H9 (cell line): ENCODE measurements at regions not wholly inside any gene's neighbourhood (a gene's known extent, or its start where the extent isn't known, plus 50 kb on each side); places are given as distances from the start of the nearest gene placed in this dataset.

Source experiments
- DNase-seq: peaks from one replicate; pipeline ENCODE4 v3.0.0-alpha.2; 2017
- H2AFZ ChIP-seq: one replicate; pipeline ENCODE4 v1.6.1; 2013; ENCODE audit warnings: mild to moderate bottlenecking, low read length, control low read depth, moderate library complexity
- H2AK5ac ChIP-seq: 2 replicates; pipeline ENCODE4 v1.6.1; 2013; ENCODE audit warnings: low read length, control low read depth, mixed read lengths; ENCODE audit not compliant: insufficient read length
- H2BK120ac ChIP-seq: one replicate; pipeline ENCODE4 v1.6.1; 2013; ENCODE audit warnings: low read depth, mild to moderate bottlenecking, low read length, control low read depth, inconsistent platforms; ENCODE audit not compliant: poor library complexity, severe bottlenecking
- H2BK12ac ChIP-seq: 2 replicates; pipeline ENCODE4 v1.6.1; 2013; ENCODE audit warnings: low read length, control low read depth, mixed read lengths, low read depth; ENCODE audit not compliant: insufficient read length
- H2BK15ac ChIP-seq: 2 replicates; pipeline ENCODE4 v1.6.1; 2013; ENCODE audit warnings: low read depth, low read length, control low read depth
- H2BK20ac ChIP-seq: one replicate; pipeline ENCODE4 v1.6.1; 2013; ENCODE audit warnings: low read depth, mild to moderate bottlenecking, low read length, control low read depth, inconsistent platforms; ENCODE audit not compliant: poor library complexity, severe bottlenecking
- H2BK5ac ChIP-seq: 2 replicates; pipeline ENCODE4 v1.6.1; 2013; ENCODE audit warnings: low read length, control low read depth, mixed read lengths; ENCODE audit not compliant: insufficient read length
- H3K14ac ChIP-seq: 2 replicates; pipeline ENCODE4 v1.6.1; 2013; ENCODE audit warnings: low read length, control low read depth; ENCODE audit not compliant: insufficient read depth
- H3K18ac ChIP-seq: 2 replicates; pipeline ENCODE4 v1.6.1; 2013; ENCODE audit warnings: low read depth, mild to moderate bottlenecking, mixed read lengths, low read length, control low read depth; ENCODE audit not compliant: insufficient read length
- H3K23ac ChIP-seq: 2 replicates; pipeline ENCODE4 v1.6.1; 2013; ENCODE audit warnings: low read length, control low read depth, mixed read lengths, low read depth; ENCODE audit not compliant: insufficient read length
- H3K23me2 ChIP-seq: 2 replicates; pipeline ENCODE4 v1.6.1; 2013; ENCODE audit warnings: low read depth, mild to moderate bottlenecking, mixed read lengths, low read length, control low read depth; ENCODE audit not compliant: insufficient read length, poor library complexity, severe bottlenecking
- H3K27ac ChIP-seq: 2 replicates; pipeline ENCODE4 v1.5.1; 2013; ENCODE audit warnings: low read length, control low read depth, mixed read lengths, low read depth; ENCODE audit not compliant: insufficient read length
- H3K27me3 ChIP-seq: 2 replicates; pipeline ENCODE4 v1.6.1; 2013; ENCODE audit warnings: low read length, control low read depth, inconsistent platforms; ENCODE audit not compliant: insufficient read depth
- H3K4ac ChIP-seq: 2 replicates; pipeline ENCODE4 v1.6.1; 2013; ENCODE audit warnings: low read depth, mild to moderate bottlenecking, control low read depth, inconsistent platforms, low read length, moderate library complexity
- H3K4me1 ChIP-seq: 2 replicates; pipeline ENCODE4 v1.6.1; 2013; ENCODE audit warnings: low read length, control low read depth, inconsistent platforms; ENCODE audit not compliant: insufficient read depth
- H3K4me2 ChIP-seq: 2 replicates; pipeline ENCODE4 v1.6.1; 2013; ENCODE audit warnings: low read length, control low read depth, mixed read lengths; ENCODE audit not compliant: insufficient read length, insufficient read depth
- H3K56ac ChIP-seq: 2 replicates; pipeline ENCODE4 v1.6.1; 2013; ENCODE audit warnings: low read depth, mild to moderate bottlenecking, mixed read lengths, low read length, control low read depth; ENCODE audit not compliant: insufficient read length
- H3K79me1 ChIP-seq: 2 replicates; pipeline ENCODE4 v1.6.1; 2013; ENCODE audit warnings: low read depth, mild to moderate bottlenecking, moderate library complexity, low read length, control low read depth, inconsistent platforms; ENCODE audit not compliant: insufficient read depth, poor library complexity, severe bottlenecking
- H3K79me2 ChIP-seq: 2 replicates; pipeline ENCODE4 v1.6.1; 2013; ENCODE audit warnings: low read length, control low read depth, inconsistent platforms; ENCODE audit not compliant: insufficient read depth
- H3K9ac ChIP-seq: 2 replicates; pipeline ENCODE4 v1.6.1; 2013; ENCODE audit warnings: low read length, control low read depth, mixed read lengths; ENCODE audit not compliant: insufficient read length; ENCODE audit errors: extremely low read depth
- H3K9me3 ChIP-seq: one replicate; pipeline ENCODE4 v1.6.1; 2013; ENCODE audit warnings: low read depth, low read length, inconsistent platforms; ENCODE audit not compliant: control insufficient read depth
- H3T11ph ChIP-seq: one replicate; pipeline ENCODE4 v1.6.1; 2013; ENCODE audit warnings: mild to moderate bottlenecking, low read length, control low read depth, inconsistent platforms
- H4K20me1 ChIP-seq: one replicate; pipeline ENCODE4 v1.6.1; 2013; ENCODE audit not compliant: control insufficient read depth, insufficient read length, insufficient read depth
- H4K5ac ChIP-seq: 2 replicates; pipeline ENCODE4 v1.6.1; 2013; ENCODE audit warnings: low read depth, mild to moderate bottlenecking, mixed read lengths, low read length, control low read depth; ENCODE audit not compliant: insufficient read length
- H4K8ac ChIP-seq: replicated peaks from 2 replicates; pipeline ENCODE4 v1.6.1; 2013; ENCODE audit warnings: low read length, control low read depth, mixed read lengths, low read depth; ENCODE audit not compliant: insufficient read length
- H4K91ac ChIP-seq: 2 replicates; pipeline ENCODE4 v1.6.1; 2013; ENCODE audit warnings: low read depth, mild to moderate bottlenecking, moderate library complexity, mixed read lengths, low read length, control low read depth; ENCODE audit not compliant: insufficient read length
- H3K27ac Mint-ChIP-seq, 3 experiments: 2 replicates in 2 of 3; 3 replicates in 1 of 3; pipeline ENCODE4 v1.8.0; 2020 to 2021; ENCODE audit warnings: mixed read lengths in 3 of 3, mild to moderate bottlenecking in 1 of 3, moderate library complexity in 1 of 3
- H3K27me3 Mint-ChIP-seq: 2 replicates; pipeline ENCODE4 v1.8.0; 2021; ENCODE audit warnings: low read depth, mild to moderate bottlenecking, moderate library complexity, mixed read lengths
- H3K36me3 Mint-ChIP-seq, 3 experiments: 2 replicates in 2 of 3; 3 replicates in 1 of 3; pipeline ENCODE4 v1.8.0; 2020 to 2021; ENCODE audit warnings: low read depth in 3 of 3, mixed read lengths in 3 of 3; ENCODE audit not compliant: insufficient read depth in 1 of 3
- H3K4me1 Mint-ChIP-seq, 2 experiments: 2 replicates each; pipeline ENCODE4 v1.8.0; 2020; ENCODE audit warnings: mixed read lengths in 2 of 2
- H3K4me3 Mint-ChIP-seq, 2 experiments: 2 replicates in 1 of 2; 3 replicates in 1 of 2; pipeline ENCODE4 v1.8.0; 2020 to 2021; ENCODE audit warnings: mild to moderate bottlenecking in 2 of 2, mixed read lengths in 2 of 2, moderate library complexity in 1 of 2
- H3K9me3 Mint-ChIP-seq, 2 experiments: 2 replicates in 1 of 2; 3 replicates in 1 of 2; pipeline ENCODE4 v1.8.0; 2020; ENCODE audit warnings: mild to moderate bottlenecking in 2 of 2, mixed read lengths in 2 of 2, moderate library complexity in 1 of 2
- WGBS: extraction: QIAGEN DNeasy Blood & Tissue Kit; methylation state at CpG from one replicate; pipeline ENCODE4 v1.1.7; 2013; ENCODE audit warnings: missing lambda C conversion rate, low lambda C conversion rate, mixed read lengths; ENCODE audit not compliant: insufficient read length; ENCODE audit errors: extremely low coverage; 5-methylcytosine and 5-hydroxymethylcytosine counted together
- TF ChIP-seq, protein P1 (sequence below): fragments of 200-600 bp; sonication (generic); conservative IDR thresholded peaks from 3 replicates; pipeline ENCODE4 v1.8.0; 2021; ENCODE audit warnings: antibody characterized with exemption, mild to moderate bottlenecking

DNA sequence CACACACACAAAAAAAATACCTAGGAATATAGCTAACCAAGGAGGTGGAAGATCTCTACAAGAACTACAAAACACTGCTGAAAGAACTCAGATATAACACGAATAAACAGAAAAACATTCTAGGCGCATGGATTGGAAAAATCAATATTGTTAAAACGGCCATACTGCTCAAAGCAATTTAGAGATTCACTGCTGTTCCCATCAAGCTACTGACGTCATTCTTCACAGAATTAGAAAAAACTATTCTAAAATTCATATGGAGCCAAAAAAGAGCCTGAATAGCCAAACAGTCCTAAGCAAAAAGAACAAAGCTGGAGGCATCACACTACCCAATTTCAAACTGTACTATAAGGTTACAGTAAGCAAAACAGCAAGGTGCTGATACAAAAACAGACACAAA lies 390.2 kb downstream of the IDS start:
- H2BK20ac ChIP-seq: no peak overlapping the region
- no peak overlapping the region for H2BK120ac ChIP-seq
- no peaks in the 10 kb centered on the region for H3K79me1 ChIP-seq
- H2AK5ac ChIP-seq: no peak overlapping the region
- no peak overlapping the region for H3K56ac ChIP-seq
- no peak overlapping the region for H3K27ac ChIP-seq
- H2BK5ac ChIP-seq: no peak overlapping the region
- Mint-ChIP-seq H3K27ac (no peak overlapping the region), H3K4me3 (no peak overlapping the region), H3K9me3 (peaks cover 79 to 84% of the 10 kb centered on the region in 2 experiments), H3K36me3 (peaks cover 9 to 18% (median 15%) of the 10 kb centered on the region in 3 experiments; a peak in 5 of 7 replicates), H3K27me3 (0 out of 2 replicates have a peak, but pooled peaks cover 1% of the 10 kb centered on the region), H3K4me1 (no peaks in the 10 kb centered on the region)
- H3K14ac ChIP-seq: no peak overlapping the region
- H3K4me2 ChIP-seq: no peak overlapping the region
- no peak overlapping the region for H4K91ac ChIP-seq
- WGBS: no CpG with 5 or more reads among the region's 4 CpGs
- H3K79me2 ChIP-seq: no peaks in the 10 kb centered on the region
- H4K5ac ChIP-seq: no peak overlapping the region
- no peaks in the 10 kb centered on the region for H4K20me1 ChIP-seq
- no peak for DNase-seq
- no peak overlapping the region for H3T11ph ChIP-seq
- H3K18ac ChIP-seq: no peak overlapping the region
- no peak overlapping the region for H3K9ac ChIP-seq
- H2BK12ac ChIP-seq: no peak overlapping the region
- H4K8ac ChIP-seq: no peak overlapping the region
- H3K23ac ChIP-seq: no peak overlapping the region
- no peaks in the 10 kb centered on the region for H3K4me1 ChIP-seq
- H3K23me2 ChIP-seq: no peaks in the 10 kb centered on the region
- H3K27me3 ChIP-seq: no peaks in the 10 kb centered on the region
- peaks cover 11% of the 10 kb centered on the region for H3K9me3 ChIP-seq
- H3K4ac ChIP-seq: no peak overlapping the region
- no peak overlapping the region for H2AFZ ChIP-seq
- no peak overlapping the region for H2BK15ac ChIP-seq
- TF ChIP-seq, protein P1, sequence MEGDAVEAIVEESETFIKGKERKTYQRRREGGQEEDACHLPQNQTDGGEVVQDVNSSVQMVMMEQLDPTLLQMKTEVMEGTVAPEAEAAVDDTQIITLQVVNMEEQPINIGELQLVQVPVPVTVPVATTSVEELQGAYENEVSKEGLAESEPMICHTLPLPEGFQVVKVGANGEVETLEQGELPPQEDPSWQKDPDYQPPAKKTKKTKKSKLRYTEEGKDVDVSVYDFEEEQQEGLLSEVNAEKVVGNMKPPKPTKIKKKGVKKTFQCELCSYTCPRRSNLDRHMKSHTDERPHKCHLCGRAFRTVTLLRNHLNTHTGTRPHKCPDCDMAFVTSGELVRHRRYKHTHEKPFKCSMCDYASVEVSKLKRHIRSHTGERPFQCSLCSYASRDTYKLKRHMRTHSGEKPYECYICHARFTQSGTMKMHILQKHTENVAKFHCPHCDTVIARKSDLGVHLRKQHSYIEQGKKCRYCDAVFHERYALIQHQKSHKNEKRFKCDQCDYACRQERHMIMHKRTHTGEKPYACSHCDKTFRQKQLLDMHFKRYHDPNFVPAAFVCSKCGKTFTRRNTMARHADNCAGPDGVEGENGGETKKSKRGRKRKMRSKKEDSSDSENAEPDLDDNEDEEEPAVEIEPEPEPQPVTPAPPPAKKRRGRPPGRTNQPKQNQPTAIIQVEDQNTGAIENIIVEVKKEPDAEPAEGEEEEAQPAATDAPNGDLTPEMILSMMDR: no peak
